SH-SY5Y (cell line): ENCODE measurements at regions not wholly inside any gene's neighbourhood (a gene's known extent, or its start where the extent isn't known, plus 50 kb on each side); places are given as distances from the start of the nearest gene placed in this dataset.

Source experiments
- GATA2 ChIP-seq: IDR thresholded peaks from 2 replicates; pipeline ENCODE4 v1.6.1; 2011; ENCODE audit warnings: mild to moderate bottlenecking, low read depth, low read length
- GATA3 ChIP-seq: IDR thresholded peaks from 2 replicates; pipeline ENCODE4 v1.6.1; 2011; ENCODE audit warnings: low read depth, mild to moderate bottlenecking, low read length, moderate library complexity

DNA sequence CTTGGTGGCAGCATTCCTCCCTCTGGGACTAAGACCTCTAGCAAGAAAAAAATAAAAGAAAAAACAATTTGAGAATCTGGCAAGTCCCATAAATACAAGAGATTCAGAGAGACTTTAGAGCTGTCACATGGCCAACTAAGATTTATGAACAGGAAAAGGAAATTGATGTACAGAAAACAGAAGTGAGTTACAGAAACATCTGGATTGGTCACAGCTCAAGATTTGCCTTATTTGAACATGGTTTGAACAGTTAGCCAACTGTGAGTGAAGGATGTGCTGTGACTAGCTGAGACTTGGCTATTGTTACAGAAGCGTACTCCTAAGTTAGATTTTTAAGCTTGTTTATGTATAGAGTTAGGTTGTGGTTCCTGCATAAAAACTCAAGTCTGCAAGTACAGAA is 340.2 kb downstream of the SLCO4C1 start:
- TF ChIP-seq GATA3: no peak
- TF ChIP-seq GATA2: no peak
